ENCODE measurements at regions not wholly inside any gene's neighbourhood (a gene's known extent, or its start where the extent isn't known, plus 50 kb on each side); places are given as distances from the start of the nearest gene placed in this dataset.

- no peak for TF ChIP-seq SP1 (IDR thresholded peaks at IDR 0.05)
- no peak for TF ChIP-seq CTCF (IDR thresholded peaks at IDR 0.05; ENCODE audit: low read depth, low read length, missing input control)
- TF ChIP-seq NR2F2 (IDR thresholded peaks at IDR 0.05) = no peak
- TF ChIP-seq FOXA1 (IDR thresholded peaks at IDR 0.05) = no peak
- no peak for TF ChIP-seq JUND (IDR thresholded peaks at IDR 0.05)
- no peaks in the 10 kb centered on the region for H3K4me1 ChIP-seq (ENCODE audit: control insufficient read depth in 4 of 4, insufficient read depth in 4 of 4, low read length in 3 of 4)
- DNase-seq (ENCODE audit: low spot score) = no peak
- peaks cover 0 to 3% (median 0%) of the 10 kb centered on the region in 4 donors for H3K27me3 ChIP-seq (ENCODE audit: control insufficient read depth in 4 of 4, insufficient read depth in 4 of 4, low read length in 3 of 4)
- WGBS = 70% methylated on average over 6 of the region's 6 CpGs
- no peak overlapping the region for H3K9ac ChIP-seq (ENCODE audit: low read depth in 1 of 2, low read length in 2 of 2)
- no peak overlapping the region for H3K27ac ChIP-seq (ENCODE audit: low read depth in 1 of 2, low read length in 2 of 2)
- no peak overlapping the region for H3K4me3 ChIP-seq (ENCODE audit: low read depth in 1 of 3, low read length in 3 of 3)
- peaks cover 0 to 1% (median 0%) of the 10 kb centered on the region in 4 donors for H3K9me3 ChIP-seq (ENCODE audit: control insufficient read depth in 4 of 4, low read length in 3 of 4)
- H3K36me3 ChIP-seq (ENCODE audit: control insufficient read depth in 4 of 4, insufficient read depth in 3 of 4, low read depth in 1 of 4, low read length in 3 of 4) = no peaks in the 10 kb centered on the region
Measured at GRCh38 chr2:239684271-239684810, 283.5 kb upstream of the HDAC4 start.

GRCh38 chr2:239682518-239682917 lies 281.7 kb upstream of the HDAC4 start:
- Histone ChIP-seq H3K36me3 (ENCODE audit: control insufficient read depth in 4 of 4, insufficient read depth in 3 of 4, low read depth in 1 of 4, low read length in 3 of 4) (no peaks in the 10 kb centered on the region), H3K4me1 (ENCODE audit: control insufficient read depth in 4 of 4, insufficient read depth in 4 of 4, low read length in 3 of 4) (no peaks in the 10 kb centered on the region), H3K27ac (ENCODE audit: low read depth in 1 of 2, low read length in 2 of 2) (no peak overlapping the region), H3K9ac (ENCODE audit: low read depth in 1 of 2, low read length in 2 of 2) (no peak overlapping the region), H3K9me3 (ENCODE audit: control insufficient read depth in 4 of 4, low read length in 3 of 4) (peaks cover 0 to 1% (median 0%) of the 10 kb centered on the region in 4 donors), H3K27me3 (ENCODE audit: control insufficient read depth in 4 of 4, insufficient read depth in 4 of 4, low read length in 3 of 4) (peaks cover 0 to 3% (median 0%) of the 10 kb centered on the region in 4 donors), H3K4me3 (ENCODE audit: low read depth in 1 of 3, low read length in 3 of 3) (no peak overlapping the region)
- no peak for DNase-seq (ENCODE audit: low spot score)
- TF ChIP-seq HNF4G (IDR thresholded peaks at IDR 0.05) = no peak
- TF ChIP-seq REST (IDR thresholded peaks at IDR 0.05) = no peak
- TF ChIP-seq ATF3 (IDR thresholded peaks at IDR 0.05) = no peak
- no peak for TF ChIP-seq SP1 (IDR thresholded peaks at IDR 0.05)
- no peak for TF ChIP-seq FOXA2 (IDR thresholded peaks at IDR 0.05)
- TF ChIP-seq TAF1 (conservative IDR thresholded peaks at IDR 0.05) = no peak
- TF ChIP-seq MAX (IDR thresholded peaks at IDR 0.05) = no peak
- no peak for TF ChIP-seq JUND (IDR thresholded peaks at IDR 0.05)
- no peak for TF ChIP-seq NR2F2 (IDR thresholded peaks at IDR 0.05)
- no peak for TF ChIP-seq FOXA1 (IDR thresholded peaks at IDR 0.05)
- TF ChIP-seq GABPA (IDR thresholded peaks at IDR 0.05 in 1 of 2, conservative IDR thresholded peaks at IDR 0.05 in 1 of 2) = no peak
- TF ChIP-seq CTCF (IDR thresholded peaks at IDR 0.05; ENCODE audit: low read depth, low read length, missing input control) = no peak
- TF ChIP-seq RXRA (IDR thresholded peaks at IDR 0.05) = no peak
- no peak for TF ChIP-seq YY1 (IDR thresholded peaks at IDR 0.05)
- no peak for TF ChIP-seq EGR1 (IDR thresholded peaks at IDR 0.05; ENCODE audit: low read depth in 2 of 2)
- TF ChIP-seq HNF4A (conservative IDR thresholded peaks at IDR 0.05) = no peak
- 86% methylated on average over 2 of the region's 2 CpGs for WGBS

All from liver (tissue), 8 donors.